ENCODE measurements at regions not wholly inside any gene's neighbourhood (a gene's known extent, or its start where the extent isn't known, plus 50 kb on each side); places are given as distances from the start of the nearest gene placed in this dataset.

GRCh38 chr22:49380828-49381114, 446.9 kb downstream of the BRD1 start:
- no peak for DNase-seq

GRCh38 chr22:49380095-49380827, 447.4 kb downstream of the BRD1 start:
- DNase-seq = no peak

GRCh38 chr22:49377306-49377705, 450.4 kb downstream of the BRD1 start:
- DNase-seq = no peak

- DNase-seq = no peak
These were observed 453.9 kb downstream of the BRD1 start for GRCh38 chr22:49373801-49374226.

- DNase-seq = no peak
These were observed 454.4 kb downstream of the BRD1 start for GRCh38 chr22:49373289-49373666.

GRCh38 chr22:49372530-49373288, 455.0 kb downstream of the BRD1 start:
- DNase-seq = peak; percentile 54 to 78 (median 66)

- DNase-seq = peak in 1 of 4 experiments; percentile 2
These were observed 455.6 kb downstream of the BRD1 start for GRCh38 chr22:49372111-49372529.

- DNase-seq = no peak
These were observed 456.2 kb downstream of the BRD1 start for GRCh38 chr22:49371325-49372110.

- no peak for DNase-seq
These were observed 456.9 kb downstream of the BRD1 start for GRCh38 chr22:49370627-49371301.

- no peak for DNase-seq
These were observed 457.7 kb downstream of the BRD1 start for GRCh38 chr22:49369726-49370626.

GRCh38 chr22:49368976-49369725, 458.5 kb downstream of the BRD1 start:
- peak; percentile 22 to 67 (median 47) for DNase-seq

GRCh38 chr22:49368221-49368975, 459.3 kb downstream of the BRD1 start:
- no peak for DNase-seq

GRCh38 chr22:49367041-49367697, 460.5 kb downstream of the BRD1 start:
- no peak for DNase-seq

- no peak for DNase-seq
These were observed 461.2 kb downstream of the BRD1 start for GRCh38 chr22:49366437-49366836.

- no peak for DNase-seq
These were observed 461.8 kb downstream of the BRD1 start for GRCh38 chr22:49365910-49366309.

- DNase-seq = no peak
These were observed 462.4 kb downstream of the BRD1 start for GRCh38 chr22:49365191-49365837.

GRCh38 chr22:49364398-49364797, 463.3 kb downstream of the BRD1 start:
- DNase-seq = no peak

GRCh38 chr22:49363526-49364230, 464.0 kb downstream of the BRD1 start:
- no peak for DNase-seq
